ENCODE measurements at regions not wholly inside any gene's neighbourhood (a gene's known extent, or its start where the extent isn't known, plus 50 kb on each side); places are given as distances from the start of the nearest gene placed in this dataset.

- DNase-seq (ENCODE audit: low read depth): no peak
Measured at GRCh38 chr6:168773788-168774187, 332.8 kb downstream of the SMOC2 start.

GRCh38 chr6:168765752-168766151 lies 324.8 kb downstream of the SMOC2 start:
- DNase-seq (ENCODE audit: low read depth): no peak

GRCh38 chr6:168756009-168756634 lies 315.1 kb downstream of the SMOC2 start:
- DNase-seq (ENCODE audit: low read depth): no peak

- no peak for DNase-seq (ENCODE audit: low read depth)
Measured at GRCh38 chr6:168746643-168747042, 305.7 kb downstream of the SMOC2 start.

- DNase-seq (ENCODE audit: low read depth): no peak
Measured at GRCh38 chr6:168746013-168746412, 305.0 kb downstream of the SMOC2 start.

GRCh38 chr6:168744861-168745260 lies 303.9 kb downstream of the SMOC2 start:
- DNase-seq (ENCODE audit: low read depth): no peak

- no peak for DNase-seq (ENCODE audit: low read depth)
Measured at GRCh38 chr6:168741942-168742782, 301.2 kb downstream of the SMOC2 start.

GRCh38 chr6:168741305-168741704 lies 300.3 kb downstream of the SMOC2 start:
- no peak for DNase-seq (ENCODE audit: low read depth)

- DNase-seq (ENCODE audit: low read depth): no peak
Measured at GRCh38 chr6:168739381-168739780, 298.4 kb downstream of the SMOC2 start.

- DNase-seq (ENCODE audit: low read depth): no peak
Measured at GRCh38 chr6:168737481-168737880, 296.5 kb downstream of the SMOC2 start.

GRCh38 chr6:168737014-168737413 lies 296.0 kb downstream of the SMOC2 start:
- no peak for DNase-seq (ENCODE audit: low read depth)

- DNase-seq (ENCODE audit: low read depth): no peak
Measured at GRCh38 chr6:168736039-168736438, 295.1 kb downstream of the SMOC2 start.

GRCh38 chr6:168735268-168735949 lies 294.4 kb downstream of the SMOC2 start:
- DNase-seq (ENCODE audit: low read depth): no peak

- DNase-seq (ENCODE audit: low read depth): no peak
Measured at GRCh38 chr6:168734523-168734922, 293.5 kb downstream of the SMOC2 start.

GRCh38 chr6:168732676-168733075 lies 291.7 kb downstream of the SMOC2 start:
- DNase-seq (ENCODE audit: low read depth): no peak

GRCh38 chr6:168730931-168731716 lies 290.1 kb downstream of the SMOC2 start:
- no peak for DNase-seq (ENCODE audit: low read depth)

GRCh38 chr6:168728056-168728455 lies 287.1 kb downstream of the SMOC2 start:
- DNase-seq (ENCODE audit: low read depth): no peak

- DNase-seq (ENCODE audit: low read depth): no peak
Measured at GRCh38 chr6:168726312-168726856, 285.4 kb downstream of the SMOC2 start.

GRCh38 chr6:168725802-168726201 lies 284.8 kb downstream of the SMOC2 start:
- no peak for DNase-seq (ENCODE audit: low read depth)

GRCh38 chr6:168724669-168725570 lies 283.9 kb downstream of the SMOC2 start:
- no peak for DNase-seq (ENCODE audit: low read depth)

- DNase-seq (ENCODE audit: low read depth): no peak
Measured at GRCh38 chr6:168724033-168724432, 283.0 kb downstream of the SMOC2 start.

Data from non-pigmented ciliary epithelial cell (primary cell).